Gastrocnemius medialis (tissue), 4 donors: ENCODE measurements at regions not wholly inside any gene's neighbourhood (a gene's known extent, or its start where the extent isn't known, plus 50 kb on each side); places are given as distances from the start of the nearest gene placed in this dataset.

Experiments used
- ATAC-seq, 2 donors: fragments of 150-250 bp; one replicate each; pipeline ENCODE4 v1.9.1; 2016
- DNase-seq, 2 donors: peaks; one replicate each; pipeline ENCODE4 v3.0.0-alpha.2; 2019
- H3K27ac ChIP-seq, 4 donors: fragments of 200-600 bp; sonication (generic); 1 replicate in 1 of 4; 2 replicates in 3 of 4; pipeline ENCODE4 v1.5.1; 2016 to 2018; ENCODE audit warnings: mild to moderate bottlenecking in 2 of 4, moderate library complexity in 1 of 4
- H3K27me3 ChIP-seq, 3 donors: fragments of 200-600 bp; sonication (generic) in 2 of 3; 1 replicate in 1 of 3; 2 replicates in 2 of 3; pipeline versions ENCODE4 v1.5.1 to v1.6.0; 2016 to 2019; ENCODE audit warnings: mild to moderate bottlenecking in 1 of 3, moderate library complexity in 1 of 3
- H3K36me3 ChIP-seq, 2 donors: fragments of 200-600 bp; sonication (generic) in 1 of 2; one replicate each; pipeline ENCODE4 v1.5.1; 2017 to 2018
- H3K4me1 ChIP-seq, 2 donors: fragments of 200-600 bp; sonication (generic) in 1 of 2; one replicate each; pipeline ENCODE4 v1.5.1; 2016 to 2017; ENCODE audit warnings: mild to moderate bottlenecking in 2 of 2
- H3K4me3 ChIP-seq, 4 donors: fragments of 200-600 bp; sonication (generic) in 3 of 4; 1 replicate in 1 of 4; 2 replicates in 3 of 4; pipeline ENCODE4 v1.5.1; 2016 to 2019; ENCODE audit warnings: mild to moderate bottlenecking in 2 of 4
- H3K9me3 ChIP-seq, 3 donors: fragments of 200-600 bp; sonication (generic) in 2 of 3; 1 replicate in 1 of 3; 2 replicates in 2 of 3; pipeline ENCODE4 v1.5.1; 2016 to 2019
- CTCF ChIP-seq, 5 experiments: fragments of 450-650 bp in 3 of 5; fragments of 200-600 bp in 2 of 5; sonication (generic) in 2 of 5; IDR thresholded peaks in 4 of 5; conservative IDR thresholded peaks in 1 of 5; 1 replicate in 4 of 5; 2 replicates in 1 of 5; pipeline ENCODE4 v1.5.1; 2016 to 2019; ENCODE audit warnings: antibody characterized with exemption in 5 of 5, mild to moderate bottlenecking in 3 of 5, moderate library complexity in 3 of 5
- POLR2A ChIP-seq, 2 donors: fragments of 450-650 bp; IDR thresholded peaks; one replicate each; pipeline ENCODE4 v1.6.1; 2017; ENCODE audit warnings: antibody characterized with exemption in 2 of 2, mild to moderate bottlenecking in 2 of 2, moderate library complexity in 2 of 2
- in situ Hi-C, 4 donors: fragments of 200-750 bp; cut with MboI; loops; one replicate each; pipeline versions ENCODE4 v1.15.0 to v1.8.0; 2017; ENCODE audit warnings: low sequenced_read_pairs in 4 of 4
- intact Hi-C: fragments of 100-400 bp; cut with DNase I; formaldehyde crosslinking; loops from one replicate; pipeline ENCODE4 v1.15.1; 2023; ENCODE audit warnings: low total_unique reads

DNA sequence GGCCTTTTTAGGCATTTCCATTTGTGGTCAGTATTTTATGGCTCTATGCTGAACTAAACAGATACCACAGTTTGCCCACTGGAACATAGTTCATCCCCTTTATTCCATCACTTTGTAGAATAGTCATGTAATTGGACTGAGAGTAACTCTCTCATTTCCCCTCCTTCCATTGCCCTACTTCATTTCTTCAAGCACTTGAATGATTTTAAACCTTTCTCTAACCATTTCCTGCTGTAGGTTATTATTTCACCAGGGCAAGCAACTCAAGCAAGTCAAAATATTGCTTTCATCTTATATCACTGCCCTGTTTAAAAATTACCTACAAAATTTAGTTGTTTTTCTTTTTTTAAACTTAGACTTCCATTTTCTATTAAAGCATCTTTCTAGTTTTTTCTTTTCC lies 177.0 kb downstream of the RAP2B start:
- ATAC-seq (no peak), DNase-seq (no peak)
- Histone ChIP-seq H3K9me3 (no peaks in the 10 kb centered on the region), H3K27ac (no peak overlapping the region), H3K4me3 (no peak overlapping the region), H3K36me3 (no peaks in the 10 kb centered on the region), H3K27me3 (no peaks in the 10 kb centered on the region), H3K4me1 (no peaks in the 10 kb centered on the region)
- intact Hi-C loops = no loop called here
- in situ Hi-C loops = no loop called here
- TF ChIP-seq POLR2A (IDR thresholded peaks at IDR 0.05) (no peak), CTCF (IDR thresholded peaks at IDR 0.05 in 4 of 5, conservative IDR thresholded peaks at IDR 0.05 in 1 of 5) (no peak)

DNA sequence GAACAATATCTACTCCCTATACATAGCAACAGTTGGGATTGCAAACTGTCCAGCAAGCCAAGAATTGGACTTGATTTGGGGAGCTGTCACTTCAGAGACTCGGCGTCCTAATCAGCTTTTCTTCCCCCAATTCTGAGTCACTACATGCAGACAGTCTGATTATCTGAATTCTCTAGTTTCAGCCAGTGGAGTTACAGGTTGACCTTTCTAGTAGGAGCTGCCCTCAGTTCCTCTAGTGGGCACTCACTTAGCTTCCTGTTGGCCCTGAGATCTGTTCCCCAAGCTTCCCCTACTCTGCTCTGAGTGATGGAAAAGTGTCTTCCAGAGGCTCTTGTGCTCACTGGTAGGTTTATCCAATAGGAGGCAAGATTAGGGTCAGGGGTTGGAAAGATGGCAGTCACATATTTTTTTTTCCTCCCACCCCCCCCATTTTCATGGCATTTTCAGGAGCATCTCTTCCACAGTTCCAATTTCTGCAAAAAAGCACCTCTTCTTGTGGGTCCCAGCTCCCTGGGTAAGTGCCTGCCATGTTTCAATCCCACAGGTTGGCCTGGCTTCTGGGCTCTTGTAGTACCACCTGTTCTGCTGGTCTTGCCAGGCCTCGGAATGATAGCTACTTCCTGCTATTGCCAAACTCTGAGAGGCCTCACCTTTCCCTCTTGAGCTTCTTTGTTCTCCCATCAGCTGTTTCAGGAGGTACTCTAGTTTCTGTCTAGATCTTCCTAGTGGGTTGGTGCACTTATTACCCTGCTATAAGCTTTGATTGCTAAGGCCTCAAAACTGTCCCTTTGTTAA lies 182.2 kb downstream of the RAP2B start:
- Histone ChIP-seq H3K36me3 (no peaks in the 10 kb centered on the region), H3K27me3 (no peaks in the 10 kb centered on the region), H3K4me1 (no peaks in the 10 kb centered on the region), H3K27ac (no peak overlapping the region), H3K9me3 (no peaks in the 10 kb centered on the region), H3K4me3 (no peak overlapping the region)
- no peak for ATAC-seq
- DNase-seq = no peak
- no peak for TF ChIP-seq CTCF (IDR thresholded peaks at IDR 0.05 in 4 of 5, conservative IDR thresholded peaks at IDR 0.05 in 1 of 5)
- no peak for TF ChIP-seq POLR2A (IDR thresholded peaks at IDR 0.05)
- intact Hi-C loops = no loop called here
- in situ Hi-C loops = no loop called here

DNA sequence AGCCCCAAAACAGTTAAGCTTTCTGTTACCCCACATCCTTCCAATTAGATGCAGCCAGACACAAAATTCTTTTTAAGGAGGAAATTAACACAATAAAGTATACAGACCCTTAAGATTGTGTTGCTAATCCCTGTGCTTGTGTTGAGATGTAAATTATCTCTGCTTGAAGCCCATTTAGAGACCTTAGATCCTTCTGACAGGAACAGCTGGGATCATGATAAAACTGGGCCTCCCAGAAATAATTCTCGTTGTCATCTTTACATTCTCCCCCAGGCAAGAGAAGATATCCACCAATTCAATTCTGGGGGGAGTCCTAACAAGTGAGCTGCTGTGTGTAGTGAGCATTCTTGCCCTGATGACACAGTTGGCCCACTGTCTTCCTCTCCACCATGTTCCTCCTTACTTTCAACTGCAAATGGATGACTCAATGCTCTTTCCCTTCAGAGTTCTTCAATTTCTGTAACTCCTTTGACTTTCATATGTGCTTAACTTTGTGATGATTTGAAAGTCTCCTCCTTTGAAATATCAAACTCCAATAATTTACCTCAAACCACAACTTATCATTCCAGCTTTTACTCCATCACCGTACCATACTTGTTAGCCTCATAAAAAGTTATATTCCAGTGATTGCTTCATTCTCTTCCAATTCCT lies 186.6 kb downstream of the RAP2B start:
- no peaks in the 10 kb centered on the region for H3K9me3 ChIP-seq
- H3K36me3 ChIP-seq = no peaks in the 10 kb centered on the region
- DNase-seq (no peak), ATAC-seq (no peak)
- in situ Hi-C loops (no loop called here), intact Hi-C loops (no loop called here)
- TF ChIP-seq POLR2A (IDR thresholded peaks at IDR 0.05) (no peak), CTCF (IDR thresholded peaks at IDR 0.05 in 4 of 5, conservative IDR thresholded peaks at IDR 0.05 in 1 of 5) (no peak)
- H3K27me3 ChIP-seq = no peaks in the 10 kb centered on the region
- H3K27ac ChIP-seq = no peak overlapping the region
- no peak overlapping the region for H3K4me3 ChIP-seq
- no peaks in the 10 kb centered on the region for H3K4me1 ChIP-seq

GRCh38 chr3:153349108-153349499 lies 187.1 kb downstream of the RAP2B start:
- Histone ChIP-seq H3K27me3 (no peaks in the 10 kb centered on the region), H3K4me3 (no peak overlapping the region), H3K36me3 (no peaks in the 10 kb centered on the region), H3K4me1 (no peaks in the 10 kb centered on the region), H3K9me3 (no peaks in the 10 kb centered on the region), H3K27ac (no peak overlapping the region)
- in situ Hi-C loops (no loop called here), intact Hi-C loops (no loop called here)
- TF ChIP-seq POLR2A (IDR thresholded peaks at IDR 0.05) (no peak), CTCF (IDR thresholded peaks at IDR 0.05 in 4 of 5, conservative IDR thresholded peaks at IDR 0.05 in 1 of 5) (no peak)
- ATAC-seq = no peak
- DNase-seq = no peak
